ENCODE measurements at regions not wholly inside any gene's neighbourhood (a gene's known extent, or its start where the extent isn't known, plus 50 kb on each side); places are given as distances from the start of the nearest gene placed in this dataset.

- no peaks in the 10 kb centered on the region for H3K36me3 Mint-ChIP-seq (ENCODE audit: low read depth)
- no peak overlapping the region for H3K27ac Mint-ChIP-seq (ENCODE audit: unreplicated experiment)
- H3K9me3 Mint-ChIP-seq (ENCODE audit: low read depth), result no peaks in the 10 kb centered on the region
- DNase-seq (ENCODE audit: low spot score), result no peak
- no peaks in the 10 kb centered on the region for H3K4me1 Mint-ChIP-seq (ENCODE audit: low read depth)
- no peak overlapping the region for H3K4me3 Mint-ChIP-seq (ENCODE audit: unreplicated experiment)
- no peak for TF ChIP-seq CTCF (IDR thresholded peaks at IDR 0.05)
- no peaks in the 10 kb centered on the region for H3K27me3 Mint-ChIP-seq (ENCODE audit: low read depth)
These were observed 343.1 kb upstream of the MEX3C start for GRCh38 chr18:51540562-51540961.

GRCh38 chr18:51541230-51541629 is 343.7 kb upstream of the MEX3C start:
- no peaks in the 10 kb centered on the region for H3K36me3 Mint-ChIP-seq (ENCODE audit: low read depth)
- no peak overlapping the region for H3K4me3 Mint-ChIP-seq (ENCODE audit: unreplicated experiment)
- no peaks in the 10 kb centered on the region for H3K27me3 Mint-ChIP-seq (ENCODE audit: low read depth)
- H3K9me3 Mint-ChIP-seq (ENCODE audit: low read depth), result no peaks in the 10 kb centered on the region
- H3K4me1 Mint-ChIP-seq (ENCODE audit: low read depth), result no peaks in the 10 kb centered on the region
- no peak for TF ChIP-seq CTCF (IDR thresholded peaks at IDR 0.05)
- no peak for DNase-seq (ENCODE audit: low spot score)
- H3K27ac Mint-ChIP-seq (ENCODE audit: unreplicated experiment), result no peak overlapping the region

- Mint-ChIP-seq H3K4me3 (ENCODE audit: unreplicated experiment) (no peak overlapping the region), H3K4me1 (ENCODE audit: low read depth) (no peaks in the 10 kb centered on the region), H3K36me3 (ENCODE audit: low read depth) (no peaks in the 10 kb centered on the region), H3K27me3 (ENCODE audit: low read depth) (no peaks in the 10 kb centered on the region), H3K27ac (ENCODE audit: unreplicated experiment) (no peak overlapping the region), H3K9me3 (ENCODE audit: low read depth) (no peaks in the 10 kb centered on the region)
- DNase-seq (ENCODE audit: low spot score), result no peak
- no peak for TF ChIP-seq CTCF (IDR thresholded peaks at IDR 0.05)
These were observed 346.2 kb upstream of the MEX3C start for GRCh38 chr18:51543658-51544155.

- H3K27me3 Mint-ChIP-seq (ENCODE audit: low read depth), result no peaks in the 10 kb centered on the region
- H3K36me3 Mint-ChIP-seq (ENCODE audit: low read depth), result no peaks in the 10 kb centered on the region
- DNase-seq (ENCODE audit: low spot score), result no peak
- no peak for TF ChIP-seq CTCF (IDR thresholded peaks at IDR 0.05)
- no peaks in the 10 kb centered on the region for H3K9me3 Mint-ChIP-seq (ENCODE audit: low read depth)
- no peak overlapping the region for H3K27ac Mint-ChIP-seq (ENCODE audit: unreplicated experiment)
- no peaks in the 10 kb centered on the region for H3K4me1 Mint-ChIP-seq (ENCODE audit: low read depth)
- no peak overlapping the region for H3K4me3 Mint-ChIP-seq (ENCODE audit: unreplicated experiment)
These were observed 348.0 kb upstream of the MEX3C start for GRCh38 chr18:51545446-51545845.

GRCh38 chr18:51559198-51559901 is 361.9 kb upstream of the MEX3C start:
- Mint-ChIP-seq H3K4me1 (ENCODE audit: low read depth) (no peaks in the 10 kb centered on the region), H3K27me3 (ENCODE audit: low read depth) (peaks cover 22% of the 10 kb centered on the region), H3K36me3 (ENCODE audit: low read depth) (peaks cover 2% of the 10 kb centered on the region), H3K4me3 (ENCODE audit: unreplicated experiment) (no peak overlapping the region), H3K27ac (ENCODE audit: unreplicated experiment) (no peak overlapping the region), H3K9me3 (ENCODE audit: low read depth) (no peaks in the 10 kb centered on the region)
- DNase-seq (ENCODE audit: low spot score), result no peak
- TF ChIP-seq CTCF (IDR thresholded peaks at IDR 0.05), result no peak
